Endodermal cell (in vitro differentiated cells): ENCODE measurements at regions not wholly inside any gene's neighbourhood (a gene's known extent, or its start where the extent isn't known, plus 50 kb on each side); places are given as distances from the start of the nearest gene placed in this dataset.

Experiments
- DNase-seq: peaks from one replicate; pipeline ENCODE4 v3.0.0-alpha.2; 2017
- H3K27ac ChIP-seq: 2 replicates; pipeline ENCODE4 v1.5.1; 2013; ENCODE audit warnings: mild to moderate bottlenecking, low read depth, low read length, moderate library complexity
- H3K27me3 ChIP-seq: 2 replicates; pipeline ENCODE4 v1.6.1; 2013; ENCODE audit warnings: mild to moderate bottlenecking, low read length, moderate library complexity; ENCODE audit not compliant: insufficient read depth, control insufficient read depth, poor library complexity, severe bottlenecking
- H3K36me3 ChIP-seq: 2 replicates; pipeline ENCODE4 v1.7.0; 2013; ENCODE audit warnings: mild to moderate bottlenecking, low read length, moderate library complexity; ENCODE audit not compliant: control insufficient read depth, insufficient read depth
- H3K4me1 ChIP-seq: one replicate; pipeline ENCODE4 v1.7.0; 2013; ENCODE audit warnings: low read length; ENCODE audit not compliant: control insufficient read depth, insufficient read depth
- H3K4me3 ChIP-seq: 2 replicates; pipeline ENCODE4 v1.5.1; 2013; ENCODE audit warnings: mild to moderate bottlenecking, low read length, moderate library complexity
- H3K9ac ChIP-seq: 2 replicates; pipeline ENCODE4 v1.6.1; 2013; ENCODE audit warnings: mild to moderate bottlenecking, low read length, moderate library complexity; ENCODE audit not compliant: poor library complexity, severe bottlenecking; ENCODE audit errors: extremely low read depth
- H3K9me3 ChIP-seq: 2 replicates; pipeline ENCODE4 v1.6.1; 2013; ENCODE audit warnings: mild to moderate bottlenecking, low read length, moderate library complexity; ENCODE audit not compliant: control insufficient read depth
- H3K27ac Mint-ChIP-seq: 2 replicates; pipeline ENCODE4 v1.8.0; 2020; ENCODE audit warnings: mixed read lengths
- H3K27me3 Mint-ChIP-seq: 2 replicates; pipeline ENCODE4 v1.8.0; 2021; ENCODE audit warnings: mild to moderate bottlenecking, mixed read lengths; ENCODE audit not compliant: insufficient read depth
- H3K36me3 Mint-ChIP-seq: 2 replicates; pipeline ENCODE4 v1.8.0; 2020; ENCODE audit warnings: low read depth, mixed read lengths
- H3K4me1 Mint-ChIP-seq: 2 replicates; pipeline ENCODE4 v1.8.0; 2020; ENCODE audit warnings: mixed read lengths
- H3K4me3 Mint-ChIP-seq: 2 replicates; pipeline ENCODE4 v1.8.0; 2020; ENCODE audit warnings: mild to moderate bottlenecking, moderate library complexity, mixed read lengths
- H3K9me3 Mint-ChIP-seq: 2 replicates; pipeline ENCODE4 v1.8.0; 2020; ENCODE audit warnings: mild to moderate bottlenecking, mixed read lengths
- WGBS, 2 experiments: methylation state at CpG; one replicate each; pipeline versions ENCODE4 v1.1.5 to v1.1.7; 2013; ENCODE audit warnings: missing lambda C conversion rate in 2 of 2, mixed read lengths in 1 of 2; ENCODE audit not compliant: insufficient coverage in 1 of 2, insufficient read length in 1 of 2; 5-methylcytosine and 5-hydroxymethylcytosine counted together
- TF ChIP-seq, protein P1 (sequence below): fragments of 200-600 bp; sonication (generic); conservative IDR thresholded peaks from 2 replicates; pipeline ENCODE4 v1.5.0; 2021; ENCODE audit warnings: antibody characterized with exemption, mild to moderate bottlenecking

DNA sequence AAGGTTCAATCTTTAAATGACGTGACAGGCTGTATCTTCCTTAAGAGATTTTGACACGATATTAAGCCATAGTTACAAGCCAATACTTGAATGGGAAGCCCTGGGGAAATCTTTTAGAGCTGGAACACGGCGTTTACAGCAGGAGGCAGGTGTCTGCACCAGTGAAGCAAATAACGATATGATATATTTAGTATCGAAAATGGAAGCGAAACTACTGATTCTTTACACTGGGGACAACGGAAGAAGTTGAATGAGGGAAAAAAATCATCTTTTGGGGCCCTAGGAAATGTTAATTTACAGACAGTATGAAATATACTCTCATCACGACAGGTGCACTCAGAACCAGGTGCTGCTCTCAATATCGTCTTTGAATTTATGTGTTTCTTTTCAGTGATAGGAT is 793.9 kb upstream of the PCDH20 start:
- Mint-ChIP-seq H3K27me3 (no peaks in the 10 kb centered on the region), H3K36me3 (peaks cover 10% of the 10 kb centered on the region), H3K27ac (no peak overlapping the region), H3K4me3 (no peak overlapping the region), H3K9me3 (peaks cover 18% of the 10 kb centered on the region), H3K4me1 (peaks cover 8% of the 10 kb centered on the region)
- Histone ChIP-seq H3K4me3 (no peak overlapping the region), H3K27me3 (no peaks in the 10 kb centered on the region), H3K27ac (no peak overlapping the region), H3K9ac (no peak overlapping the region), H3K36me3 (no peaks in the 10 kb centered on the region), H3K9me3 (peaks cover 16% of the 10 kb centered on the region), H3K4me1 (no peaks in the 10 kb centered on the region)
- 92 to 93% methylated on average over 8 to 10 of the region's 10 CpGs for WGBS, 2 experiments
- TF ChIP-seq, protein P1, sequence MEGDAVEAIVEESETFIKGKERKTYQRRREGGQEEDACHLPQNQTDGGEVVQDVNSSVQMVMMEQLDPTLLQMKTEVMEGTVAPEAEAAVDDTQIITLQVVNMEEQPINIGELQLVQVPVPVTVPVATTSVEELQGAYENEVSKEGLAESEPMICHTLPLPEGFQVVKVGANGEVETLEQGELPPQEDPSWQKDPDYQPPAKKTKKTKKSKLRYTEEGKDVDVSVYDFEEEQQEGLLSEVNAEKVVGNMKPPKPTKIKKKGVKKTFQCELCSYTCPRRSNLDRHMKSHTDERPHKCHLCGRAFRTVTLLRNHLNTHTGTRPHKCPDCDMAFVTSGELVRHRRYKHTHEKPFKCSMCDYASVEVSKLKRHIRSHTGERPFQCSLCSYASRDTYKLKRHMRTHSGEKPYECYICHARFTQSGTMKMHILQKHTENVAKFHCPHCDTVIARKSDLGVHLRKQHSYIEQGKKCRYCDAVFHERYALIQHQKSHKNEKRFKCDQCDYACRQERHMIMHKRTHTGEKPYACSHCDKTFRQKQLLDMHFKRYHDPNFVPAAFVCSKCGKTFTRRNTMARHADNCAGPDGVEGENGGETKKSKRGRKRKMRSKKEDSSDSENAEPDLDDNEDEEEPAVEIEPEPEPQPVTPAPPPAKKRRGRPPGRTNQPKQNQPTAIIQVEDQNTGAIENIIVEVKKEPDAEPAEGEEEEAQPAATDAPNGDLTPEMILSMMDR, result no peak
- no peak for DNase-seq

DNA sequence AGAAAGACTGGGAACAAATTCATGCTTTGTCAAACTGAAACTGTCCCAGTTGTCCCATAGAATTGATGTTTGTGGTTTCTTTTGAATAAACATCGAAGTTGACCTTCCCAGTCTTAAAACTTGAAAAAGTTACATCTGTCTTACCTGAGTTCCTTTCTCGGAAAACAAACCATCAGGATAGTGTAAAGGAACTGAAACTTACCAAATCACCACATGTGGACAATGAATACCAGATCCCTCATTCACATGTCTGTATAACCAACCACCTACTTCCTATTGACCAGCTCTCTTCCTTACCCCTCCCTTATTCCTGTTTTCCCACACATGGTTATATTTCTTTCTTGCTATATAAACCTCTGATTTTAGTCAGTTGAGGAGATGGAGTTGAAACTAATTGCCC is 791.7 kb upstream of the PCDH20 start:
- no peak overlapping the region for H3K4me3 Mint-ChIP-seq
- no peaks in the 10 kb centered on the region for H3K36me3 ChIP-seq
- no peaks in the 10 kb centered on the region for H3K27me3 ChIP-seq
- H3K27ac ChIP-seq, result no peak overlapping the region
- H3K27me3 Mint-ChIP-seq, result no peaks in the 10 kb centered on the region
- H3K4me1 ChIP-seq, result no peaks in the 10 kb centered on the region
- 85 to 100% methylated on average over 2 of the region's 2 CpGs for WGBS, 2 experiments
- H3K9ac ChIP-seq, result no peak overlapping the region
- DNase-seq, result no peak
- no peak overlapping the region for H3K4me3 ChIP-seq
- H3K9me3 Mint-ChIP-seq, result peaks cover 18% of the 10 kb centered on the region
- peaks cover 8% of the 10 kb centered on the region for H3K4me1 Mint-ChIP-seq
- no peak overlapping the region for H3K27ac Mint-ChIP-seq
- TF ChIP-seq, protein P1, result no peak
- peaks cover 10% of the 10 kb centered on the region for H3K36me3 Mint-ChIP-seq
- peaks cover 16% of the 10 kb centered on the region for H3K9me3 ChIP-seq

DNA sequence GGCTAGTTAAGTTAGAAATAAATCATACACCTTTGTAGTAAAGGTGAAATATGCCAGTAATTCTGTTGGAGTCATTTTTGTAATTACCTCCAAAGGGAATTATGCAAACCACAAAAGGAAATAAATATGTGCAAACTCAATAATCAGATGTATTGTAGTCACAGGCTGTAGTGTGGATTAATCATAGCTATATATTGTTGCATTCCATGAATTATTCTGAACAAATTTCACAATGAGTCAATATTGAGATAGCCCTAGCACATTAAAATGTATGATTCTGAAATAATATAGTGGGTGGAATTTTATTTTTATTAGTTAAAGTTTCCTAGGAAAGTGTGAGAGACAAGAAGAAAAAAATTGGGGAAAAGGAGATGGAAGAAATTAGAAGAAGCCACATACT is 790.5 kb upstream of the PCDH20 start:
- H3K9me3 ChIP-seq, result peaks cover 16% of the 10 kb centered on the region
- Mint-ChIP-seq H3K27ac (no peak overlapping the region), H3K4me1 (peaks cover 8% of the 10 kb centered on the region), H3K27me3 (no peaks in the 10 kb centered on the region), H3K4me3 (no peak overlapping the region), H3K9me3 (peaks cover 18% of the 10 kb centered on the region), H3K36me3 (peaks cover 10% of the 10 kb centered on the region)
- TF ChIP-seq, protein P1, result no peak
- DNase-seq, result no peak
- H3K27me3 ChIP-seq, result no peaks in the 10 kb centered on the region
- H3K27ac ChIP-seq, result no peak overlapping the region
- no peaks in the 10 kb centered on the region for H3K4me1 ChIP-seq
- no peak overlapping the region for H3K4me3 ChIP-seq
- no peak overlapping the region for H3K9ac ChIP-seq
- no peaks in the 10 kb centered on the region for H3K36me3 ChIP-seq
